A673 (cell line): ENCODE measurements at regions not wholly inside any gene's neighbourhood (a gene's known extent, or its start where the extent isn't known, plus 50 kb on each side); places are given as distances from the start of the nearest gene placed in this dataset.

Source experiments
- BruUV-seq: library from RNA; stranded (reverse); fragments of 400-500 nt; replicated peaks from 2 replicates; lab custom pipeline; 2021; lab: Mats Ljungman, UMichigan
- CTCF ChIA-PET: fragments of 300-600 bp; sonication (Branson Sonifier 250); formaldehyde crosslinking; loops from one replicate; lab custom pipeline; 2022; ENCODE audit warnings: antibody characterized with exemption; lab: Charles Lee
- POLR2A ChIA-PET: fragments of 300-600 bp; sonication (Branson Sonifier 250); formaldehyde crosslinking; loops from one replicate; lab custom pipeline; 2022; ENCODE audit warnings: antibody characterized with exemption; ENCODE audit not compliant: low non-redundant PET; lab: Charles Lee
- DNase-seq: peaks from one replicate; pipeline ENCODE4 v3.0.0-alpha.2; 2015; ENCODE audit warnings: low spot score
- H3K27ac ChIP-seq: fragments of 200-600 bp; sonication (generic); 2 replicates; pipeline ENCODE4 v1.5.1; 2016; ENCODE audit warnings: mixed run types, low read depth, mild to moderate bottlenecking, mixed read lengths, antibody characterized with exemption, low read length; ENCODE audit not compliant: poor library complexity, severe bottlenecking
- H3K27me3 ChIP-seq: fragments of 200-600 bp; sonication (generic); replicated peaks from 2 replicates; pipeline ENCODE4 v1.6.1; 2017; ENCODE audit warnings: mixed run types, low read depth, mild to moderate bottlenecking, mixed read lengths, antibody characterized with exemption, low read length; ENCODE audit not compliant: insufficient read depth, poor library complexity
- H3K36me3 ChIP-seq: fragments of 200-600 bp; sonication (generic); 2 replicates; pipeline ENCODE4 v1.6.1; 2016; ENCODE audit warnings: mixed run types, mild to moderate bottlenecking, mixed read lengths, antibody characterized with exemption, low read length; ENCODE audit not compliant: insufficient read depth, poor library complexity, severe bottlenecking
- H3K4me1 ChIP-seq: fragments of 200-600 bp; sonication (generic); 2 replicates; pipeline ENCODE4 v1.6.1; 2017; ENCODE audit warnings: mixed run types, mild to moderate bottlenecking, mixed read lengths, antibody characterized with exemption, low read length; ENCODE audit not compliant: insufficient read depth, poor library complexity, severe bottlenecking
- H3K4me3 ChIP-seq: fragments of 200-600 bp; sonication (generic); 2 replicates; pipeline ENCODE4 v1.5.1; 2016; ENCODE audit warnings: low read depth, mixed run types, mild to moderate bottlenecking, mixed read lengths, low read length; ENCODE audit not compliant: poor library complexity, severe bottlenecking
- H3K9me3 ChIP-seq: fragments of 200-600 bp; sonication (generic); 2 replicates; pipeline ENCODE4 v1.6.1; 2016; ENCODE audit warnings: mixed run types, low read depth, mild to moderate bottlenecking, mixed read lengths, antibody characterized with exemption, low read length; ENCODE audit not compliant: poor library complexity, severe bottlenecking
- CTCF ChIP-seq: fragments of 300-800, 200-600 bp; sonication (generic); conservative IDR thresholded peaks from 2 replicates; pipeline ENCODE4 v1.5.1; 2017; ENCODE audit warnings: low read depth, mild to moderate bottlenecking, antibody characterized with exemption, low read length, moderate library complexity, mixed read lengths
- EZH2 ChIP-seq: fragments of 200-600 bp; sonication (generic); IDR thresholded peaks from 2 replicates; pipeline ENCODE4 v1.6.1; 2017; ENCODE audit warnings: borderline replicate concordance, low read depth, mild to moderate bottlenecking, mixed read lengths, antibody characterized with exemption, low read length; ENCODE audit not compliant: poor library complexity, severe bottlenecking
- intact Hi-C: fragments of 100-400 bp; cut with micrococcal nuclease; formaldehyde crosslinking; loops from one replicate; pipeline ENCODE4 v1.10.0; 2022; ENCODE audit not compliant: unreplicated experiment

- DNase-seq = no peak
- ChIA-PET CTCF (no interaction called here), POLR2A (no interaction called here)
- H3K27me3 ChIP-seq = no peaks in the 10 kb centered on the region
- H3K9me3 ChIP-seq = no peaks in the 10 kb centered on the region
- H3K27ac ChIP-seq = no peak overlapping the region
- H3K4me1 ChIP-seq = no peaks in the 10 kb centered on the region
- TF ChIP-seq EZH2 = no peak
- TF ChIP-seq CTCF = no peak
- no peaks in the 10 kb centered on the region for H3K36me3 ChIP-seq
- intact Hi-C loops = no loop called here
- no TSS peak for BruUV-seq
- H3K4me3 ChIP-seq = no peak overlapping the region
Observed at GRCh38 chr2:221245772-221246171, 326.3 kb downstream of the EPHA4 start.

DNA sequence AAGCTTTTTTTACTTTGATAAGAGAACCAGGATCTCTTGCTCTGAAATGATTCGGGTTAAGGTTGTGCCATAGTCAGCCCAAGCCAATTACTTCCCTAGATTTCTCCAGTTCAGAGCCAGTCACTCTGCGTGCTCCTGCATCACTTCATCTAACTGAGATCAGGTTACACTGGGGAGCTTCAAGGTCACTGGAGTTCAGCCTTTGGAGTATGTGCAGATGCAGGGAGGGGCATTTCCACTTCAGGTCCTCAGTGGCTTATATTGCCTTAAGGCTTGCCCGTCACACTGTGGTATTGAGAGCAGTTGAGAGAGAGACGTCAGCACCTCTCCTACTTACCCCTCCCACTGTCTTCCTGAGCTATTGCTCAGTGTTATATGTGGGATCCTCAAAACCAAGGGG, 317.8 kb downstream of the EPHA4 start:
- ChIA-PET CTCF (no interaction called here), POLR2A (no interaction called here)
- H3K4me1 ChIP-seq = no peaks in the 10 kb centered on the region
- H3K4me3 ChIP-seq = no peak overlapping the region
- H3K27ac ChIP-seq = no peak overlapping the region
- intact Hi-C loops = no loop called here
- H3K36me3 ChIP-seq = no peaks in the 10 kb centered on the region
- no peak for DNase-seq
- no peaks in the 10 kb centered on the region for H3K27me3 ChIP-seq
- H3K9me3 ChIP-seq = peaks cover 5% of the 10 kb centered on the region
- no TSS peak for BruUV-seq
- TF ChIP-seq CTCF (no peak), EZH2 (no peak)

DNA sequence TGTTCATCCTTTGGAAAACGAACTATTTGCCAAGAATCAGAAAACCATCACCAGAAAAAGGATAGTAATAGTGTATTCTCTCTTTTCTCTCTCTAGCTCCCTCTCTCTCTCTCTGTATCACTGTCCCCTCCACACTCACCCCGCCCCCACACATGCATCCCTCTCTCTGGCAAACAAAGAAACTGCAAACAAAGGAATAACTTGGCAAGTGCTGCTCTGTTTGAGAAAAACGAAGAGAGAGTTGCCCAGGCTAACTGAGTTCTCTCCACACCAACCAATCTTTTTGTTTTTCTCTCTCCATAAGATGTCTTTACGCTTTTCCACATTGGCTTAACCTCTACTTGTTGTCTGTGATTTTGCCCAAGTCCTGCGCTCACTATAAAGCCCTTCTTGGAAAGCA, 316.2 kb downstream of the EPHA4 start:
- H3K36me3 ChIP-seq = no peaks in the 10 kb centered on the region
- H3K4me1 ChIP-seq = no peaks in the 10 kb centered on the region
- no TSS peak for BruUV-seq
- ChIA-PET POLR2A (no interaction called here), CTCF (no interaction called here)
- no peak for DNase-seq
- intact Hi-C loops = no loop called here
- TF ChIP-seq CTCF = no peak
- no peak for TF ChIP-seq EZH2
- H3K4me3 ChIP-seq = no peak overlapping the region
- H3K27me3 ChIP-seq = no peaks in the 10 kb centered on the region
- H3K9me3 ChIP-seq = peaks cover 5% of the 10 kb centered on the region
- H3K27ac ChIP-seq = no peak overlapping the region
